ENCODE measurements at regions not wholly inside any gene's neighbourhood (a gene's known extent, or its start where the extent isn't known, plus 50 kb on each side); places are given as distances from the start of the nearest gene placed in this dataset.

DNA sequence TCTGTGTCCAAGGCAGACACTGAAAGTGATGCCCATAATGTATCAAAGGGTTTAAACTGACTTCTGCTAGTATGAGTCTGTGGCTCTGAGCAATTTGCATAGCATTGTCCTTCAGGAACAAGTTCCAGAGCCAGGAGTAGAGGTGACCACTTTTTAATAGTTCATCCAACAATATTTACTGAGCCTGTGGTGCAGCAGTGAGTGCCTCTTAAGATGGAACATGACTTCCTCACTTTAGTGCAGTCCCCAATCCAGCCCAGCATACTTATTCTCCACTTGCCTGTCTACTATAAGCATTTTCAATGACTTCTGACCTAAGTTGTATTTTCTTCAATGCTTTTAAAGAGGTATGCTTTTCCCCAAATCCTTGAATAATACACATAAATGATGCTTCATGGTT lies 611.3 kb downstream of the MED13L start:
- TF ChIP-seq EGR1 (IDR thresholded peaks at IDR 0.05), result no peak

DNA sequence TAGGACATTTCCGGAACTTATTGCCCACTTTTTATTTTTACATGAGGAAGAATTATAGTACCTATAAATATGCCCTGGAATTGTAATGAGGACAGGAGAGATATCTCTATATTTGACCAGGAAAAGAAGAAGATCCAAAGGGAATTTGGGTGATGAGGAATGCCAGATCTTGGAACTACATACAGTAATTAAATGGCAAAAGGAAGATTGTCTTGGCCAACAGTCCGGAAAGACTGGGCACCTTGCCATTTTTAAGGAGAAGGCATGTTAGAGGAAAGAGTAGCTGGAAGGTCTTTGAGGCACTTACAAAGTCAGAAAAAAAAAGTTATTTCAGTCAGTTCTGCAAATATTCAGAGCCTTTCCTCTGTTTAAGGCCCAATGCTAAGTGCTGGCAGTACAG lies 616.4 kb downstream of the MED13L start:
- TF ChIP-seq YY1 (IDR thresholded peaks at IDR 0.05; ENCODE audit: low read depth) (no peak), RAD21 (IDR thresholded peaks at IDR 0.05; ENCODE audit: low read depth) (no peak), CREB1 (IDR thresholded peaks at IDR 0.05; ENCODE audit: low read depth) (no peak), TAF1 (IDR thresholded peaks at IDR 0.05; ENCODE audit: low read depth) (no peak), MAX (IDR thresholded peaks at IDR 0.05) (no peak), FOXM1 (IDR thresholded peaks at IDR 0.05; ENCODE audit: borderline replicate concordance, low read depth) (no peak), USF1 (IDR thresholded peaks at IDR 0.05) (no peak), EGR1 (IDR thresholded peaks at IDR 0.05) (no peak), EP300 (IDR thresholded peaks at IDR 0.05; ENCODE audit: borderline replicate concordance) (no peak), ZBTB7A (IDR thresholded peaks at IDR 0.05; ENCODE audit: low read depth) (no peak), TEAD4 (IDR thresholded peaks at IDR 0.05) (no peak)

- TF ChIP-seq TCF12 (IDR thresholded peaks at IDR 0.05; ENCODE audit: low read depth) (no peak), NFIC (IDR thresholded peaks at IDR 0.05) (no peak), YY1 (IDR thresholded peaks at IDR 0.05; ENCODE audit: low read depth) (no peak), EGR1 (IDR thresholded peaks at IDR 0.05) (no peak), ZBTB7A (IDR thresholded peaks at IDR 0.05; ENCODE audit: low read depth) (no peak), MAX (IDR thresholded peaks at IDR 0.05) (no peak), FOXM1 (IDR thresholded peaks at IDR 0.05; ENCODE audit: borderline replicate concordance, low read depth) (no peak), USF1 (IDR thresholded peaks at IDR 0.05) (no peak), RAD21 (IDR thresholded peaks at IDR 0.05; ENCODE audit: low read depth) (no peak), REST (IDR thresholded peaks at IDR 0.05; ENCODE audit: low read depth) (no peak), EP300 (IDR thresholded peaks at IDR 0.05; ENCODE audit: borderline replicate concordance) (no peak), TEAD4 (IDR thresholded peaks at IDR 0.05) (no peak), CREB1 (IDR thresholded peaks at IDR 0.05; ENCODE audit: low read depth) (no peak), TAF1 (IDR thresholded peaks at IDR 0.05; ENCODE audit: low read depth) (no peak), CEBPB (IDR thresholded peaks at IDR 0.05) (no peak)
Observed at GRCh38 chr12:115660211-115660805, 617.2 kb downstream of the MED13L start.

DNA sequence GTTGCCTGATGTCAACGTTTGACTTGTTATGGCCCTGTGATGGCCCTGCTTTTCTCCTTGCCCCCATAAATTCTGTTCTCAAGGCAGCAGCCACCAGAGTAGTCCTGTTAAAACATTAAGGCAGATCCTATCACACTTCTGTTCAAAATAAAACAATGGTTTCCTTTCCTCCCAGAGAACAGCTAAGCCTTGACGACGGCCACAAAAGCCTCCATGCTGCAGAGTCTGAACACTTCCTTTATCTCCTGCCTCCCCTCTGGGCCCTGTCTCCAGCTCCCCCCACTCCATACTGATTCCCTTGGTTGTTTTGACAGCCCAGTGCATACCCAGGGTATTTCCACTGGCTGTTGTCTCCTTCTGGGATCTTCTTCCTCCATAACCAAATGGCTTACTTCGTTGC lies 618.1 kb downstream of the MED13L start:
- TF ChIP-seq ZBTB7A (IDR thresholded peaks at IDR 0.05; ENCODE audit: low read depth) (no peak), MAX (IDR thresholded peaks at IDR 0.05) (no peak), EP300 (IDR thresholded peaks at IDR 0.05; ENCODE audit: borderline replicate concordance) (no peak), CEBPB (IDR thresholded peaks at IDR 0.05) (no peak), FOXM1 (IDR thresholded peaks at IDR 0.05; ENCODE audit: borderline replicate concordance, low read depth) (no peak), REST (IDR thresholded peaks at IDR 0.05; ENCODE audit: low read depth) (no peak), EGR1 (IDR thresholded peaks at IDR 0.05) (no peak), TCF12 (IDR thresholded peaks at IDR 0.05; ENCODE audit: low read depth) (no peak), CREB1 (IDR thresholded peaks at IDR 0.05; ENCODE audit: low read depth) (no peak), YY1 (IDR thresholded peaks at IDR 0.05; ENCODE audit: low read depth) (no peak), TAF1 (IDR thresholded peaks at IDR 0.05; ENCODE audit: low read depth) (no peak), TEAD4 (IDR thresholded peaks at IDR 0.05) (no peak), RAD21 (IDR thresholded peaks at IDR 0.05; ENCODE audit: low read depth) (no peak), USF1 (IDR thresholded peaks at IDR 0.05) (no peak), NFIC (IDR thresholded peaks at IDR 0.05) (no peak)
